ENCODE measurements at regions not wholly inside any gene's neighbourhood (a gene's known extent, or its start where the extent isn't known, plus 50 kb on each side); places are given as distances from the start of the nearest gene placed in this dataset.

DNA sequence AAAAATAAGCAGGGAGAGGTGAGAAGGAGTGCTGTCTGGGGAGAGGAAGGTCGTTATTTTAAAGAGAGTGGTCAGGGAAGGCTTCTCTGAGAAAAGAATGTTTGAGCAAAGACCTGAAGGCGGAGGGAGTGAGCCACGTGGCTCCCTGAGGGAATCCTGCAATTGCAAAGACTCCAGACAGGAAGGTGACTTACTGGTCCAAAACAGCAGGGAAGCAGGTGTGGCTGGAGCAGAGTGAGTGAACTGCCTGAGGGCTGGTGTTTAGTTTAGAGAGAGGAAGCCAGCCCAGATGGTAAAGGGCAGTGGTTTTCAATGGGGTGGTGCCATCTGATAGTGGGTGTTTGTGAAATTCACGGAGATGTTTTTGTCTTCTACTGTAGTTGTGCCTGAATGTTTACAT is 58.8 kb upstream of the LTA4H start:
- DNase-seq = peak; percentile 83
- Histone ChIP-seq H3K9ac (ENCODE audit: extremely low read depth, low read length, poor library complexity, severe bottlenecking) (no peak overlapping the region), H3K4me1 (ENCODE audit: control insufficient read depth, insufficient read depth, low read length) (no peaks in the 10 kb centered on the region), H3K36me3 (ENCODE audit: control insufficient read depth, insufficient read depth, low read length) (no peaks in the 10 kb centered on the region), H3K27ac (ENCODE audit: low read depth, low read length) (no peak overlapping the region), H3K9me3 (ENCODE audit: control insufficient read depth, low read length) (peaks cover 13% of the 10 kb centered on the region), H3K27me3 (ENCODE audit: control insufficient read depth, insufficient read depth, low read length, poor library complexity, severe bottlenecking) (no peaks in the 10 kb centered on the region), H3K4me3 (ENCODE audit: low read length) (no peak overlapping the region)
- Mint-ChIP-seq H3K4me1 (peaks cover 13% of the 10 kb centered on the region), H3K9me3 (peaks cover 17% of the 10 kb centered on the region), H3K4me3 (no peak overlapping the region), H3K36me3 (ENCODE audit: low read depth) (no peaks in the 10 kb centered on the region), H3K27me3 (ENCODE audit: insufficient read depth) (no peaks in the 10 kb centered on the region), H3K27ac (no peak overlapping the region)
- 31 to 40% methylated on average over 4 of the region's 4 CpGs for WGBS, 2 experiments (ENCODE audit: insufficient coverage in 1 of 2, insufficient read length in 1 of 2)
- TF ChIP-seq, protein P1, sequence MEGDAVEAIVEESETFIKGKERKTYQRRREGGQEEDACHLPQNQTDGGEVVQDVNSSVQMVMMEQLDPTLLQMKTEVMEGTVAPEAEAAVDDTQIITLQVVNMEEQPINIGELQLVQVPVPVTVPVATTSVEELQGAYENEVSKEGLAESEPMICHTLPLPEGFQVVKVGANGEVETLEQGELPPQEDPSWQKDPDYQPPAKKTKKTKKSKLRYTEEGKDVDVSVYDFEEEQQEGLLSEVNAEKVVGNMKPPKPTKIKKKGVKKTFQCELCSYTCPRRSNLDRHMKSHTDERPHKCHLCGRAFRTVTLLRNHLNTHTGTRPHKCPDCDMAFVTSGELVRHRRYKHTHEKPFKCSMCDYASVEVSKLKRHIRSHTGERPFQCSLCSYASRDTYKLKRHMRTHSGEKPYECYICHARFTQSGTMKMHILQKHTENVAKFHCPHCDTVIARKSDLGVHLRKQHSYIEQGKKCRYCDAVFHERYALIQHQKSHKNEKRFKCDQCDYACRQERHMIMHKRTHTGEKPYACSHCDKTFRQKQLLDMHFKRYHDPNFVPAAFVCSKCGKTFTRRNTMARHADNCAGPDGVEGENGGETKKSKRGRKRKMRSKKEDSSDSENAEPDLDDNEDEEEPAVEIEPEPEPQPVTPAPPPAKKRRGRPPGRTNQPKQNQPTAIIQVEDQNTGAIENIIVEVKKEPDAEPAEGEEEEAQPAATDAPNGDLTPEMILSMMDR (conservative IDR thresholded peaks at IDR 0.05) = no peak

DNA sequence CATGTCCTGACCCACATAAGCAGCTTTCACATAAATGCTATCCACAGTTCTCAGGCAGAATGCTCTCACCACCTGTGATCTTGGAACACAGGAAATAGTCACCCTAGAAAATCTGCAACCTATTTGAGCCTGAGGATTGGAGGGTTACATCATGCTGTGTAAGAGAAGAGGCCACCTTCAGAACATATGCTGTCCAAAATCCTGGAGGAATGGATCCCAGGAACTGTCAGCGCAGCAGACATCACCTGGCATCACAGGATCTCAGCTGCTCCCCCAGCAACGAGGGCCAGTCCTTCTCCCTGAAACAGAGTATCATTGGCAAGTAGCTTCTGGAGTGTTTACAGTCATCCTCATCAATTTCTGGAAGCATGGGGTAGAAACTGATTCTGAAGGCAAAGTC is 63.2 kb upstream of the LTA4H start:
- no peak for DNase-seq
- Mint-ChIP-seq H3K27me3 (ENCODE audit: insufficient read depth) (no peaks in the 10 kb centered on the region), H3K36me3 (ENCODE audit: low read depth) (no peaks in the 10 kb centered on the region), H3K4me3 (no peak overlapping the region), H3K9me3 (no peaks in the 10 kb centered on the region), H3K4me1 (peaks cover 11% of the 10 kb centered on the region), H3K27ac (no peak overlapping the region)
- H3K27ac ChIP-seq (ENCODE audit: low read depth, low read length) = no peak overlapping the region
- H3K4me3 ChIP-seq (ENCODE audit: low read length) = no peak overlapping the region
- no peaks in the 10 kb centered on the region for H3K36me3 ChIP-seq (ENCODE audit: control insufficient read depth, insufficient read depth, low read length)
- WGBS, 2 experiments (ENCODE audit: insufficient coverage in 1 of 2, insufficient read length in 1 of 2) = 90 to 100% methylated on average over 2 of the region's 2 CpGs
- no peaks in the 10 kb centered on the region for H3K4me1 ChIP-seq (ENCODE audit: control insufficient read depth, insufficient read depth, low read length)
- H3K9ac ChIP-seq (ENCODE audit: extremely low read depth, low read length, poor library complexity, severe bottlenecking) = no peak overlapping the region
- H3K9me3 ChIP-seq (ENCODE audit: control insufficient read depth, low read length) = no peaks in the 10 kb centered on the region
- TF ChIP-seq, protein P1 (conservative IDR thresholded peaks at IDR 0.05) = no peak
- no peaks in the 10 kb centered on the region for H3K27me3 ChIP-seq (ENCODE audit: control insufficient read depth, insufficient read depth, low read length, poor library complexity, severe bottlenecking)

DNA sequence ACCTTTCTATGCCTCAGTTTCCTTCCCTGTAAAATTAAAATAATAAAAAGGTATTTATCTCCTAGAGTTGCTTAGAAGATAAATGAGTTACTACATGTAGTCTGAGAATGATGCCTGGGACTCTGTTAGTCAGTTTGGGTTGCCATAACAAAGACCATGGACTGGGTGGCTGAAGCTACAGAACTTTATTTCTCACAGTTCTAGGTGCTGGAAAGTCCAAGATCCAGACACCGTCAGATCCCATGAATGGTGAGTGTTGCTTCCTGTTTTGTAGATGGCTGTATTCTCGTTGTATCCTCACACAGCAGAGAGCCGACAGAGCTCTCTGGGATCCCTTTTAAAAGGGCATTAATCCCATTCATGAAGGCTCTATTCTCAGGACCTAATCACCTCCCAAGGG is 64.0 kb upstream of the LTA4H start:
- TF ChIP-seq, protein P1 (conservative IDR thresholded peaks at IDR 0.05) = no peak
- no peak overlapping the region for H3K27ac ChIP-seq (ENCODE audit: low read depth, low read length)
- Mint-ChIP-seq H3K4me1 (peaks cover 5% of the 10 kb centered on the region), H3K9me3 (no peaks in the 10 kb centered on the region), H3K27ac (no peak overlapping the region), H3K36me3 (ENCODE audit: low read depth) (no peaks in the 10 kb centered on the region), H3K27me3 (ENCODE audit: insufficient read depth) (no peaks in the 10 kb centered on the region), H3K4me3 (no peak overlapping the region)
- H3K9me3 ChIP-seq (ENCODE audit: control insufficient read depth, low read length) = no peaks in the 10 kb centered on the region
- no peak for DNase-seq
- no peak overlapping the region for H3K4me3 ChIP-seq (ENCODE audit: low read length)
- no peaks in the 10 kb centered on the region for H3K27me3 ChIP-seq (ENCODE audit: control insufficient read depth, insufficient read depth, low read length, poor library complexity, severe bottlenecking)
- H3K36me3 ChIP-seq (ENCODE audit: control insufficient read depth, insufficient read depth, low read length) = no peaks in the 10 kb centered on the region
- no peak overlapping the region for H3K9ac ChIP-seq (ENCODE audit: extremely low read depth, low read length, poor library complexity, severe bottlenecking)
- H3K4me1 ChIP-seq (ENCODE audit: control insufficient read depth, insufficient read depth, low read length) = no peaks in the 10 kb centered on the region
- 73 to 85% methylated on average over 2 to 3 of the region's 3 CpGs for WGBS, 2 experiments (ENCODE audit: insufficient coverage in 1 of 2, insufficient read length in 1 of 2)

All from endodermal cell (in vitro differentiated cells).